ENCODE measurements at regions not wholly inside any gene's neighbourhood (a gene's known extent, or its start where the extent isn't known, plus 50 kb on each side); places are given as distances from the start of the nearest gene placed in this dataset.

GRCh38 chr5:165834891-165835290 lies 2329.5 kb downstream of the MAT2B start:
- no peak for DNase-seq (ENCODE audit: low spot score)

- DNase-seq (ENCODE audit: low spot score) = no peak
Observed at GRCh38 chr5:165836046-165836445, 2330.6 kb downstream of the MAT2B start.

DNA sequence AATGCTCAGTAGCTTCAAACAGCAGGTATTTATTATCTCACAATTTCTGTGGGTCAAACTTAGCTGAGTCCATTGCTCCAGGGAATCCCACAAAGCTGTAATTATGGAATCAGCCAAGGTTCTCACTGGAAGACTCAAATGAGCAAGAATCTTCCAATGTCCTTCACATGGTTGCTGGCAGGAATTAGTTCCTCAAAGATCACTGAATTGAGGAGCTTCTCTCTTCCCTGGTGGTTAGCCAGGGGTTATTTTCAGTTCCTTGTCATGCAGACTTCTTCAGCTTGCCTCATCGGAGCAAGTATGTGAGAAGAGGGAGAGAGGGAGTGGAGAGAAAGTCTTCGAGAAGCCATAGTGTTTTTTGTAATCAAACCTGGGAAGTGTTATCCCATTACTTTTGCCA lies 2331.9 kb downstream of the MAT2B start:
- no peak for DNase-seq (ENCODE audit: low spot score)

DNA sequence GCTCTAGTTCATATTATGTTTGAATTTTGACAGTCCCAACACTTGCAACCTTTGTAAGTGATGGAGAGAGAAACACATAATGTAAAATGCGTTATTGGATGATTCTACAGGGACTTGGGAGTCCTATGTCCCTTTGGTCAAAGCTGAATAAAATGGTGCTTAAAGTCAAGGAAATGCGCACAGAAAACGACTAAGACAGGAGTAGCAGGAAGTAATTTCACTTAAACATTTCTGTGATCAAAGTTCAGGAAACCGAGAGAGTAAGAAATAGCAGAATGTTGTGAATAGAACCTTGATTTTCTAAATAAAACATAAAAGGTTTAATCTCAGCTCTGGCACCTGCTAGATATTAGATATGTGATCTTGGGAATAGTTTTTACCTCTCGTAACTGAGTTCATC lies 2339.2 kb downstream of the MAT2B start:
- DNase-seq (ENCODE audit: low spot score) = no peak

GRCh38 chr5:165858118-165858517 lies 2352.7 kb downstream of the MAT2B start:
- no peak for DNase-seq (ENCODE audit: low spot score)

DNA sequence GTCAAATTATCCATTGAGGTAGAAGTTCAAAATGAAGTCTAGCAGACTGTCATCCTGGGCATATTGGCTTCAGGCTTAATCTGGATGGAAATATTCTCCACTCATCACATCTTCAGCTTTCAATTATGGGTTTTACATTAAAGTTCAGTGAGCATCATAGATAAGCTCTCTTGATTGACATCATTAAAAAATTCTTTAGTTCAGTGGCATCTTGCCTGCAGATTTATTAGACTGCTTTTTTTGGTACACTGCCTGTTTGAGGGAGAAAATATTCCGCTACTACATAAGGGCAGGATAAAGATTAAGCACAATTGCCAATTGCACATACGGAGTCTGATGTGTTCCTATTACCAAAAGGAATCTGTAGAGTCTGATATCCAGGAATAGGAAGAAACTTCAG lies 2353.8 kb downstream of the MAT2B start:
- DNase-seq (ENCODE audit: low spot score) = no peak

- DNase-seq (ENCODE audit: low spot score) = no peak
Observed at GRCh38 chr5:165863239-165863638, 2357.8 kb downstream of the MAT2B start.

- no peak for DNase-seq (ENCODE audit: low spot score)
Observed at GRCh38 chr5:165871291-165871690, 2365.9 kb downstream of the MAT2B start.

DNA sequence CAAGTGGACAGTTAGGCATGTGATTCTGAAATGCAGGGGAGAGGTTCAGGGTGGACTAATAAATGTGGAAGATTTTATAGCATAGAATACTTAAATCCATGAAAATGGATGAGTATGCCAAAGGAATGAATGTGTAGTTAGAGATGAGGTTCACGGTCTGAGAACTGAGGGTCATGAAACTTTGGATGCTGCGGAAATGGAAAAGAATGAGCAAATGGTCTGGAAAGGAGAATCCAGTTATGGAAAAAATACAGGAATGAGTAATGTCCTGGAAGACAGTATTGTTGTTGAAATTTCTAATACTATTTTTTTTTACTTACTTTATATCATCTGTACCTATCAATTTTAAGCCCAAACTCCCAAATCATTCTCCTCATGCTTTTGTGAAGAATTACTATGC lies 2369.4 kb downstream of the MAT2B start:
- DNase-seq (ENCODE audit: low spot score) = no peak

DNA sequence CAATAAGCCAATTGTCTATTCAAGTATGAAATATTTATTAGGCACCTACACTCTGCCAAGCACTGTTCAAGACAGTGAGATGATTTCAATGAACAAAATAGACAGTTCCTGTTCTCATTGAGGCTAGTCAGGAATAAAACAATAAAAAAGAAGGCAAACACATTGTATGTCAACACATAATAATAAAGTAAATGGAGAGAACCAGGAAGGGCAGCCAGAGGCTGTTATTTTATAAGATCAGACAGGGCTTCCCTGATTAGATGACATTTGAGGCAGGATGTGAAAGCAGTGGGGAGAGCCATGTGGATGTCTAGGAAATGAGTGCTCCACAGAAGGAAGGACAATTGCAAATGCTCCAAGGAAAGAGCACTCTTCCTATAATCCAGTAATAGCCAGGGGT lies 2371.1 kb downstream of the MAT2B start:
- DNase-seq (ENCODE audit: low spot score) = no peak

GRCh38 chr5:165877475-165877874 lies 2372.1 kb downstream of the MAT2B start:
- DNase-seq (ENCODE audit: low spot score) = no peak

- DNase-seq (ENCODE audit: low spot score) = no peak
Observed at GRCh38 chr5:165881259-165881658, 2375.8 kb downstream of the MAT2B start.

GRCh38 chr5:165882099-165882498 lies 2376.7 kb downstream of the MAT2B start:
- no peak for DNase-seq (ENCODE audit: low spot score)

GRCh38 chr5:165885623-165886350 lies 2380.4 kb downstream of the MAT2B start:
- no peak for DNase-seq (ENCODE audit: low spot score)

DNA sequence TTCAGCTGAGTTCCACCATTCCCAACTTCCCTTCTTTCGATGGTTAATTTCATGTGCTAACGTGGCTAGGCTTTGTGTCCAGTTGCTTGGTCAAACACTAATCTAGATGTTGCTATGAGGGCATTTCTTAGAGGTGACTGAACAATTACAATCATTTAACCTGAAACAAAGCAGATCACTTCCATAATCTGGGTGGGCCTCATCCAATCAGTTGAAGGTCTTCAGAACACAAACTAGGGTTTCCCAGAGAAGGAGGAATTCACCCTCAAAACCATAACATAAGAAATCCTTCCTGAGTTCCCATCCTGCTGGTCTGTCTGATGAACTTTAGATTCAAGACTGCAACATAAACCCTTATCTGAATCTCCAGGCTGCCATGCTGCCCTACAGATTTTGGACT lies 2381.7 kb downstream of the MAT2B start:
- no peak for DNase-seq (ENCODE audit: low spot score)

GRCh38 chr5:165892383-165892782 lies 2387.0 kb downstream of the MAT2B start:
- no peak for DNase-seq (ENCODE audit: low spot score)

- DNase-seq (ENCODE audit: low spot score) = no peak
Observed at GRCh38 chr5:165894916-165895315, 2389.5 kb downstream of the MAT2B start.

- no peak for DNase-seq (ENCODE audit: low spot score)
Observed at GRCh38 chr5:165903835-165904234, 2387.6 kb upstream of the WWC1 start.

GRCh38 chr5:165906871-165907270 lies 2384.6 kb upstream of the WWC1 start:
- no peak for DNase-seq (ENCODE audit: low spot score)

GRCh38 chr5:165913059-165913458 lies 2378.4 kb upstream of the WWC1 start:
- no peak for DNase-seq (ENCODE audit: low spot score)

DNA sequence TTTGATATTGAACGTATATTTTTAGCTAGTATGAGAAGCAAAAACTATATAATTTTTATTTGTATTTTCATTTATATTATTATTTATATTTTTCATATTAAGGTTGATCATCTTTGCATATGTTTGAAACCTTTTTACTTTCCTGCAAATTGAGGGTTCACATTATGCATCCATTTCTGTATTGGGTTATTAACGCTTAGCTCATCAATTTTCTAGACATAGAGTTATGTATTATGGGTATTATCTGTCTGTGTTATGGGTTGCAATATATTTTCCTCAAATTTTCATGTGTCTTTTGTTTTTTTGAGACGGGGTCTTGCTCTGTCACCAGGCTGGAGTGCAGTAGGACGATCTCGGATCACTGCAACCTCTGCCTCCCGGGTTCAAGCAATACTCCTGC lies 2377.0 kb upstream of the WWC1 start:
- DNase-seq (ENCODE audit: low spot score) = no peak

DNA sequence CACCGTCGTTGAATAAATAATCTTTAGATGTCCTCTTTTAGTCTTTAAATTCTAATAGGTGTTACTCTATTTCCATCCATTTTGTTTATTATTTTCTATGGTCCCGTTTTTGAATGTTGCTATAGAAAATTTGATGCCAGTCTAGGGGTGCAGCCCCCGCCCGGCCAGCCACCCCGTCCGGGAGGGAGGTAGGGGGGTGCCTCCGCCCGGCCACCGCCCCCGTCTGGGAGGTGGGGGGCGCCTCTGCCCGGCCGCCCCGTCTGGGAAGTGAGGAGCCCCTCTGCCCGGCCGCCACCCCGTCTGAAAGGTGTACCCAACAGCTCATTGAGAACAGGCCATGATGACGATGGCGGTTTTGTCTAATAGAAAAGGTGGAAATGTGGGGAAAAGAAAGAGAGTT lies 2372.2 kb upstream of the WWC1 start:
- no peak for DNase-seq (ENCODE audit: low spot score)

DNA sequence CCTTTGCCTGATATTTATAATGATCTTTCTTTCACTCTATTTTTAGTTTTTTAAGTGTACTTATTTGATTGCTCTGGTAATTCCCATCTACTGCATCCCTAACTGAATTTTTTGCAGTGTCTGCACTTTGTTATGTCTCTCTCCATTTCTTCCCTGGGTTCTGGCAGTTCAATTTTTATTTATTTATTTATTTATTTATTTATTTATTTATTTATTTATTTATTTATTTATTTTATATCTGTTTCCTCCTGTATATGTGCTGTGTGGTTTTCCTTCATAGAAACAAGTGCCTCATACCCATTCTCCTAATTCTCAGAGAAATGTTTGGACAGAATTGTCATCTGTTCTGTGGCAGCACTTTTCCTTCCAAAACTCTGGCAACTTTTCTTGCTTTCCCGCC lies 2370.8 kb upstream of the WWC1 start:
- no peak for DNase-seq (ENCODE audit: low spot score)

DNA sequence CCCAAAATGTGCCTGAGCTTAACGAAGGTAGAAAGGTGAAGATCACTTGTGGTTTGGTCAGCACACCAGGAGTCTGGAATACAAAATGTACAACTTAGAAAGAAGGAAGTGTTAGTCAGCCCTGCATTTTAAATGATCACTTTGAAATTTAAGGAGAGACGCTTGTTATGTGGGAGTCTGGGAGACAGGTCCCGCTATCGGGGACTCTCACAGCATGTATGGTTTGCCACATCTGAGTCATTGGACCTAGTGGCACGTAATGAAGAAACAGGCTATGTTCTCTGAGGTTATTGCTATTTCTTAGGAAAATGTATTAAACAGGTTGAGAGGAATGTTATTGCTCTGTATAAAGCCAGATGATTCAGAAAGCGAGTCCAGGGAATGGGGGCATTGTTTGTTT lies 2362.5 kb upstream of the WWC1 start:
- DNase-seq (ENCODE audit: low spot score) = no peak

DNA sequence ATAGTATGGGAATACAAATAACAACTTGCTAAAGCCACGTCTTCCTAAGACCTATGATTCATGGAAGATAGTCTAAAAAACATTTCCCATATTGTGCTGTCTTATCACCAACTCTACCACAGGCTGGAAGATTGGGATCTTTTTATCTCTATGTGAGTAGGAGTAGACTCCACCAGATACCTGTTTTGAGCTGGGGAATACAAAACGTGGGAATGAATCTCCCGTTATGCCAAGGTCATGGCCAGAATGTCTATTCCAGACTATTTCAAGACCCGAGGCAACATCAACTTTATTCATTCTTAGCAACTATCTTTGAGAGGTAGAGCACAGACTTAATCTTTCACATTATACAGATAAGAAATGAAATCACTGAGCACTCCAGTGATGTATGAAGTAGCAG lies 2350.9 kb upstream of the WWC1 start:
- DNase-seq (ENCODE audit: low spot score) = no peak
